ENCODE measurements at regions not wholly inside any gene's neighbourhood (a gene's known extent, or its start where the extent isn't known, plus 50 kb on each side); places are given as distances from the start of the nearest gene placed in this dataset.
"Not testable (repeated sequence)": the region's sequence is repeated elsewhere in the genome, so short reads cannot be mapped to it uniquely, and the experiment has no call there.

DNA sequence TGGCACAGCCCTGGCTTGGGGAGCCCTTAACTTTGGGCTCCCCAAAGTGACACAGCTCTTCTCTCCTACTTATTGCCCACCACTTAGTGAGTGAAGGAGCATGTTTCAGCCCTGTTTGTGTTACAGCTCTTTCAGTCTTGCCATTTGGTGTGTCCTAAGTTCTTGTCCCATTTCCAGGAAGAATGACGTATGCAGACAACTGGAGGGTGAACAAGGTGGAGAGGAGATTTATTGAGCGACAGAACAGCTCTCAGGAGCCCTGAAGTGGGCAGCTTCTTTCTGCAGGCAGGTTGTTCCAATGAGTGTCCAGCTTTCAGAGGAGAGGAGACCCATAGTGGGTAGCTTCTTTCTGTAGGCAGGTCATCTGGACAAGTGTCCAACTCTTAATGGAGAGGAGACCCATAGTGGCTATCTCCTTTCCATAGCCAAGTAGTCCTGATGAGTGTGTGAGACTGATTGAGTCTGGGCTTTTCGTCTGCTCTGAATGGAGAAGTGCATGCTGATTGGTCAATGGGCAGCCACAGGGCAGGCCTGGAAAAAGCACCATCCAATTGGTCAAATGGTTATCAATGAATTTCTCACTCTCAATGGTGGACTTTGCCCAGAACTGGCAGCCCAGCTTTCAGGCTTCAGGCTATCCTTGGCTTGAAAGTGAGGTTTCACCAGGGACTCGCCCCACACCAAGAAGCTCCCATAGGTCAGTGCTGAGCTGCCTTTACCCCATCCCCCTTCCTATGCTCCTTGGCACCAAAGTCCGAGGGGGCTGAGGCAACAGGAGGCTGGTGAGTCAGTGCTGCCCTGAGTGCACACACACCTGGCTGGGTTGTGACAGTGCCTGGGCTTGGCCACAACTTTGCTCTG, 688.2 kb downstream of the NYAP2 start:
- FAIRE-seq, result no peak
- Histone ChIP-seq H3K36me3 (ENCODE audit: control insufficient read depth in 2 of 3, insufficient read depth in 3 of 3, low read length in 3 of 3) (no peaks in the 10 kb centered on the region), H3K4me3 (ENCODE audit: low read length in 3 of 3) (no peak overlapping the region), H3K9ac (ENCODE audit: low read length in 3 of 3) (no peak overlapping the region), H3K4me1 (ENCODE audit: control insufficient read depth in 2 of 3, insufficient read depth in 2 of 3, low read depth in 1 of 3, low read length in 3 of 3) (no peaks in the 10 kb centered on the region), H3K9me3 (ENCODE audit: control insufficient read depth in 2 of 3, insufficient read depth in 1 of 3, low read length in 3 of 3) (no peaks in the 10 kb centered on the region), H3K27ac (ENCODE audit: low read depth in 2 of 2, low read length in 2 of 2) (no peak overlapping the region), H3K27me3 (ENCODE audit: control insufficient read depth, insufficient read depth, low read length) (no peaks in the 10 kb centered on the region)
- DNase-seq, result no peak
- intact Hi-C loops (cut with DNase I), result no loop called here
- no peak for TF ChIP-seq CTCF (IDR thresholded peaks at IDR 0.05; ENCODE audit: borderline replicate concordance, extremely low read depth, insufficient read depth)

DNA sequence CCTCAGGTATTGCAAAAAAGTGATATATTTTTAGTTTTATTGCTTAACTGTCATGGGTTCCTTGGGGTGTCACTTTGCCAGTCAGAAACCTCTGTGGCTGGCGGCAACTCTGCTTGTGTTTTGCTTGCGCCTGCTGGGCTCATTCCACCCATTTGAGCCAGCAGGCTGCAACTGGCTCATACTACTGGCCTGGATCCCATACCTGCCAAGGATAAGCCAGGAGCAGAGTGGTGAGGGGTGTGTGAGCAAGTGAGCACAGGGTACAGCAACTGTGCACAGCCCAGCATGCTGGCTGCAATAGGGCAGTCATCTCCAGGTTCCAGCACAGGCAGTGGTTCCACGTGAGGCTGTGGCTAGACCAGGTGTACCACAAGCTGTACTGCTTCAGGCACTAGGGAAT, 687.5 kb downstream of the NYAP2 start:
- Histone ChIP-seq H3K36me3 (ENCODE audit: control insufficient read depth in 2 of 3, insufficient read depth in 3 of 3, low read length in 3 of 3) (no peaks in the 10 kb centered on the region), H3K27me3 (ENCODE audit: control insufficient read depth, insufficient read depth, low read length) (no peaks in the 10 kb centered on the region), H3K27ac (ENCODE audit: low read depth in 2 of 2, low read length in 2 of 2) (no peak overlapping the region), H3K4me3 (ENCODE audit: low read length in 3 of 3) (no peak overlapping the region), H3K9me3 (ENCODE audit: control insufficient read depth in 2 of 3, insufficient read depth in 1 of 3, low read length in 3 of 3) (no peaks in the 10 kb centered on the region), H3K4me1 (ENCODE audit: control insufficient read depth in 2 of 3, insufficient read depth in 2 of 3, low read depth in 1 of 3, low read length in 3 of 3) (no peaks in the 10 kb centered on the region), H3K9ac (ENCODE audit: low read length in 3 of 3) (no peak overlapping the region)
- DNase-seq (no peak), FAIRE-seq (no peak)
- no peak for TF ChIP-seq CTCF (IDR thresholded peaks at IDR 0.05; ENCODE audit: borderline replicate concordance, extremely low read depth, insufficient read depth)
- intact Hi-C loops (cut with DNase I), result no loop called here

DNA sequence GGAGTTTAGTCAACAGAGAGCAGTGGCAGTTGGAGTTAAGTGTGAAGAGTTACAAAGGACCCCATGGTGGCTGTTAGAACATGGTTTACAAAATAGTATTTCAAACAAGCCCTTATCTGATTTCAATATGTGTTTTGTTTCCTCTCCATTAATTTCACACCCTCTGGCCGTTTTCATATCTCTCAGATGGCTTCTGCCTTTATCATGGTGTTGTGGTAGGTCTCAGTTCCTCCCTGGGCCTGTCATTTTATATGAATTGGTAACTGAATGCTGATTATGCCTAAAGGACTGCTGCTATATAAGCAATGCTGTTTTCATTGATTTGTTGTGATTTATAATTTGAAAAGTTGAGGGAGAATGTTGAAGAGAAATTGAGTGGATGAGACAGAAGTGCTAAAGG, 686.7 kb downstream of the NYAP2 start:
- no peak for TF ChIP-seq CTCF (IDR thresholded peaks at IDR 0.05; ENCODE audit: borderline replicate concordance, extremely low read depth, insufficient read depth)
- intact Hi-C loops (cut with DNase I), result no loop called here
- Histone ChIP-seq H3K27ac (ENCODE audit: low read depth in 2 of 2, low read length in 2 of 2) (no peak overlapping the region), H3K4me3 (ENCODE audit: low read length in 3 of 3) (no peak overlapping the region), H3K9ac (ENCODE audit: low read length in 3 of 3) (no peak overlapping the region), H3K36me3 (ENCODE audit: control insufficient read depth in 2 of 3, insufficient read depth in 3 of 3, low read length in 3 of 3) (no peaks in the 10 kb centered on the region), H3K9me3 (ENCODE audit: control insufficient read depth in 2 of 3, insufficient read depth in 1 of 3, low read length in 3 of 3) (no peaks in the 10 kb centered on the region), H3K4me1 (ENCODE audit: control insufficient read depth in 2 of 3, insufficient read depth in 2 of 3, low read depth in 1 of 3, low read length in 3 of 3) (no peaks in the 10 kb centered on the region), H3K27me3 (ENCODE audit: control insufficient read depth, insufficient read depth, low read length) (no peaks in the 10 kb centered on the region)
- DNase-seq, result no peak
- no peak for FAIRE-seq

DNA sequence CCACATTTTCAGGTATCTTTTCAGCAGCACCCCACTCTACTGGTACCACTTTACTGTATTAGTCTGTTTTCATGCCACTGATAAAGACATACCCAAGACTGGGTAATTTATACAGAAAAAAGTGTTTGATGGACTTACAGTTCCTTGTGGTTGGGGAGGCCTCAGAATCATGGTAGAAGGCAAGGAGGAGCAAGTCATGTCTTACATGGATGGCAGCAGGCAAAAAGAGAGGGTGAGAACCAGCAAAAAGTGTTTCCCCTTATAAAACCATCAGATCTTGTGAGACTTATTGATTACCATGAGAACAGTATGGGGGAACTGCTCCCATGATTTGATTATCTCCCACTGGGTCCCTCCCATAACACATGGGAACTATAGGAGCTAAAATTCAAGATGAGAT, 685.9 kb downstream of the NYAP2 start:
- H3K36me3 ChIP-seq (ENCODE audit: control insufficient read depth in 2 of 3, insufficient read depth in 3 of 3, low read length in 3 of 3); H3K4me1 ChIP-seq (ENCODE audit: control insufficient read depth in 2 of 3, insufficient read depth in 2 of 3, low read depth in 1 of 3, low read length in 3 of 3); DNase-seq; H3K27ac ChIP-seq (ENCODE audit: low read depth in 2 of 2, low read length in 2 of 2); H3K9ac ChIP-seq (ENCODE audit: low read length in 3 of 3); H3K9me3 ChIP-seq (ENCODE audit: control insufficient read depth in 2 of 3, insufficient read depth in 1 of 3, low read length in 3 of 3); H3K4me3 ChIP-seq (ENCODE audit: low read length in 3 of 3); intact Hi-C loops (cut with DNase I); FAIRE-seq; H3K27me3 ChIP-seq (ENCODE audit: control insufficient read depth, insufficient read depth, low read length): not testable (repeated sequence)
